ENCODE measurements at regions not wholly inside any gene's neighbourhood (a gene's known extent, or its start where the extent isn't known, plus 50 kb on each side); places are given as distances from the start of the nearest gene placed in this dataset.

DNA sequence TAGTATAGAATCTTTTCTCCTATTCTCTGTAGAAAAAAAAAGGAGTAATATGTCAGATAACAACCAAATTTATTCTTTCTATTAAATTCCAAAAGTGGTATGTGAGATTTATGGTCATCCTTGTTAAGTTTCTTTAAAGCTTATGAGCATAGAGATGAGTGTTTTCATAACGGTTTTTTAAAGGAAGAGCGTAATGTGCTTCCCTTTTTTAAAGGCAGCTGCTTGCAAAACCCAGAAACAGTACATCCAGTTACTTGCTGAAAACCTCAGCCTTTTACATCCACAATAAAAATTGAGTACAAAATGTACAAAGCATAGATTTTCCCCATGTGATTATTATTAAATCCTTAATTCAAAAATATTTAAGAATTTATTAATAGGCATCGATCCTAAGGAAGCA, 53.6 kb upstream of the CD163 start:
- TF ChIP-seq, protein P1, sequence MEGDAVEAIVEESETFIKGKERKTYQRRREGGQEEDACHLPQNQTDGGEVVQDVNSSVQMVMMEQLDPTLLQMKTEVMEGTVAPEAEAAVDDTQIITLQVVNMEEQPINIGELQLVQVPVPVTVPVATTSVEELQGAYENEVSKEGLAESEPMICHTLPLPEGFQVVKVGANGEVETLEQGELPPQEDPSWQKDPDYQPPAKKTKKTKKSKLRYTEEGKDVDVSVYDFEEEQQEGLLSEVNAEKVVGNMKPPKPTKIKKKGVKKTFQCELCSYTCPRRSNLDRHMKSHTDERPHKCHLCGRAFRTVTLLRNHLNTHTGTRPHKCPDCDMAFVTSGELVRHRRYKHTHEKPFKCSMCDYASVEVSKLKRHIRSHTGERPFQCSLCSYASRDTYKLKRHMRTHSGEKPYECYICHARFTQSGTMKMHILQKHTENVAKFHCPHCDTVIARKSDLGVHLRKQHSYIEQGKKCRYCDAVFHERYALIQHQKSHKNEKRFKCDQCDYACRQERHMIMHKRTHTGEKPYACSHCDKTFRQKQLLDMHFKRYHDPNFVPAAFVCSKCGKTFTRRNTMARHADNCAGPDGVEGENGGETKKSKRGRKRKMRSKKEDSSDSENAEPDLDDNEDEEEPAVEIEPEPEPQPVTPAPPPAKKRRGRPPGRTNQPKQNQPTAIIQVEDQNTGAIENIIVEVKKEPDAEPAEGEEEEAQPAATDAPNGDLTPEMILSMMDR (IDR thresholded peaks at IDR 0.05 in 4 of 5, conservative IDR thresholded peaks at IDR 0.05 in 1 of 5), result no peak
- TF ChIP-seq POLR2A (IDR thresholded peaks at IDR 0.05), result no peak
